ENCODE measurements at regions not wholly inside any gene's neighbourhood (a gene's known extent, or its start where the extent isn't known, plus 50 kb on each side); places are given as distances from the start of the nearest gene placed in this dataset.

DNA sequence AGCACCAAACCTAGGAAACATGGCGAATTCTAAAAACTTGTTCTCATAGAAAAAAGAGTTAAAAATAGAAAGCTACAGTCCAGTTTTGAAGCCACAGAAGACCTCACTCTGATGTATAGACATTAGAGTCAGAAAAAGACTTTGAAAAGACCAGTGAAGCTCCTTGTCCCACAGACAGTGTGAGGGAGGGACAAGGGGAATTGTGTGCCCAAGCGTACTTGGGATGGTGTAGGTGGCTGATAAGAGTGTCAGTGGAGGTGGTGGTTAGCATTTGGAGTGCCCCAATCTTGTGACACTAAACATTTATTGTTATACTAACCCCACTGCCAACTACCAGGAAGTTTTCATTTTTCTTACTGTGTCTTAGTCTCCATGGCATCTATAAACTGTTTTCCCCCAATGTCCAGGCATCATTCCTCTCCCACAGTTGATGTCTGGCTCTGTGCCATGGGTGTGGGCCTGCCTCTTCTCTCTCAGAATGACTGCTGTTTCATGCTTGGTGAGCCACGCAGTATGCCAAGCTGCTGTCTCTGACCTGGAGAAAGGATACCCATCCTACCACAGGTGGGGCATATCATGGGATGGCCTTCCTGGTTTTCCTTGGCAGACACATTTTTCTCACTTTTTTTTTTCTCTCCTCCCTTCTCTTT, 161.4 kb downstream of the RPIA start:
- Histone ChIP-seq H3K56ac (ENCODE audit: insufficient read length, low read depth, low read length) (no peak overlapping the region), H3K14ac (ENCODE audit: insufficient read depth, low read length) (no peak overlapping the region), H4K91ac (ENCODE audit: insufficient read length, low read depth, low read length) (no peak overlapping the region), H4K5ac (ENCODE audit: insufficient read length, low read depth, low read length) (no peak overlapping the region), H2BK5ac (ENCODE audit: insufficient read length, low read length) (no peak overlapping the region), H3K23ac (ENCODE audit: insufficient read length, low read depth, low read length) (no peak overlapping the region), H3K79me2 (ENCODE audit: insufficient read depth, low read length) (no peaks in the 10 kb centered on the region), H2BK12ac (ENCODE audit: insufficient read length, low read depth, low read length) (no peak overlapping the region), H2BK15ac (ENCODE audit: low read depth, low read length) (no peak overlapping the region), H3K4ac (ENCODE audit: low read depth, low read length) (no peak overlapping the region), H2BK20ac (ENCODE audit: low read depth, low read length, poor library complexity, severe bottlenecking) (no peak overlapping the region), H3K27ac (ENCODE audit: insufficient read length, low read depth, low read length) (no peak overlapping the region), H3K27me3 (ENCODE audit: insufficient read depth, low read length) (no peaks in the 10 kb centered on the region; the same call in 1 of the 2 replicates), H3T11ph (ENCODE audit: low read length) (no peak overlapping the region), H4K20me1 (ENCODE audit: control insufficient read depth, insufficient read depth, insufficient read length) (no peaks in the 10 kb centered on the region), H3K4me2 (ENCODE audit: insufficient read depth, insufficient read length, low read length) (no peak overlapping the region), H3K23me2 (ENCODE audit: insufficient read length, low read depth, low read length, poor library complexity, severe bottlenecking) (no peaks in the 10 kb centered on the region), H3K18ac (ENCODE audit: insufficient read length, low read depth, low read length) (no peak overlapping the region), H2AFZ (ENCODE audit: low read length) (no peak overlapping the region), H3K4me1 (ENCODE audit: insufficient read depth, low read length) (no peaks in the 10 kb centered on the region), H2BK120ac (ENCODE audit: low read depth, low read length, poor library complexity, severe bottlenecking) (no peak overlapping the region), H3K79me1 (ENCODE audit: insufficient read depth, low read depth, low read length, poor library complexity, severe bottlenecking) (no peaks in the 10 kb centered on the region), H3K9me3 (ENCODE audit: control insufficient read depth, low read depth, low read length) (no peaks in the 10 kb centered on the region), H2AK5ac (ENCODE audit: insufficient read length, low read length) (no peak overlapping the region), H4K8ac (replicated peaks; ENCODE audit: insufficient read length, low read depth, low read length) (no peak overlapping the region), H3K9ac (ENCODE audit: extremely low read depth, insufficient read length, low read length) (no peak overlapping the region)
- H3K9me3 Mint-ChIP-seq: peaks cover 71 to 93% of the 10 kb centered on the region in 2 experiments
- DNase-seq: no peak
- no peaks in the 10 kb centered on the region for H3K4me1 Mint-ChIP-seq
- H3K27me3 Mint-ChIP-seq (ENCODE audit: low read depth): peaks cover 3% of the 10 kb centered on the region; the same call in 1 of the 2 replicates
- TF ChIP-seq, protein P1, sequence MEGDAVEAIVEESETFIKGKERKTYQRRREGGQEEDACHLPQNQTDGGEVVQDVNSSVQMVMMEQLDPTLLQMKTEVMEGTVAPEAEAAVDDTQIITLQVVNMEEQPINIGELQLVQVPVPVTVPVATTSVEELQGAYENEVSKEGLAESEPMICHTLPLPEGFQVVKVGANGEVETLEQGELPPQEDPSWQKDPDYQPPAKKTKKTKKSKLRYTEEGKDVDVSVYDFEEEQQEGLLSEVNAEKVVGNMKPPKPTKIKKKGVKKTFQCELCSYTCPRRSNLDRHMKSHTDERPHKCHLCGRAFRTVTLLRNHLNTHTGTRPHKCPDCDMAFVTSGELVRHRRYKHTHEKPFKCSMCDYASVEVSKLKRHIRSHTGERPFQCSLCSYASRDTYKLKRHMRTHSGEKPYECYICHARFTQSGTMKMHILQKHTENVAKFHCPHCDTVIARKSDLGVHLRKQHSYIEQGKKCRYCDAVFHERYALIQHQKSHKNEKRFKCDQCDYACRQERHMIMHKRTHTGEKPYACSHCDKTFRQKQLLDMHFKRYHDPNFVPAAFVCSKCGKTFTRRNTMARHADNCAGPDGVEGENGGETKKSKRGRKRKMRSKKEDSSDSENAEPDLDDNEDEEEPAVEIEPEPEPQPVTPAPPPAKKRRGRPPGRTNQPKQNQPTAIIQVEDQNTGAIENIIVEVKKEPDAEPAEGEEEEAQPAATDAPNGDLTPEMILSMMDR (conservative IDR thresholded peaks at IDR 0.05): no peak
- H3K36me3 Mint-ChIP-seq (ENCODE audit: insufficient read depth in 1 of 3, low read depth in 3 of 3): peaks cover 0 to 26% (median 0%) of the 10 kb centered on the region in 3 experiments; a peak in 2 of 7 replicates
- no peak overlapping the region for H3K4me3 Mint-ChIP-seq
- H3K27ac Mint-ChIP-seq: no peak overlapping the region
- WGBS (ENCODE audit: extremely low coverage, insufficient read length, low lambda C conversion rate): no CpG with 5 or more reads among the region's 3 CpGs
